HG03469 (cell line): ENCODE measurements at regions not wholly inside any gene's neighbourhood (a gene's known extent, or its start where the extent isn't known, plus 50 kb on each side); places are given as distances from the start of the nearest gene placed in this dataset.

Experiments used
- ATAC-seq: cut with Tn5 transposase; IDR thresholded peaks from one replicate; pipeline ENCODE4 v1.9.1; 2021; ENCODE audit warnings: mild to moderate bottlenecking, moderate library complexity, moderate number of reproducible peaks; ENCODE audit not compliant: unreplicated experiment

DNA sequence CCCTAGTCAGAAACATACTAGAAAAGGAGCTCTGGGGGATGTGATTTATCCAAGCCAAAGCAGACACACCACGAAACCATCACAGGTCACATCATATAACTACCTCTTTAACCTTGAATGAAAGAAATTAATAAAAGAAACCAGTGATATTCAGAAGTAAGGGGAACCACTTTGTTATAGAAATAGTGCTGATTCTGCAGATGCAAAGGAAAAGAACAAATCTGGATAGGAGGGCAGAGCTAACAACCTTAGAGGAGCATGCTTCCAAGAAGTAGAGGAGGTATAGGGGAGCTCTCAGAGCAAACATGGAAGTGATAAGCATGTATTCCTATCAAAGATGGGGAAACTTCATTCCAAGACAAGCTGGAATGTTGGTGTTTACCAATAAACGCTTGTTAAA, 117.0 kb upstream of the MDM1 start:
- no peak for ATAC-seq

DNA sequence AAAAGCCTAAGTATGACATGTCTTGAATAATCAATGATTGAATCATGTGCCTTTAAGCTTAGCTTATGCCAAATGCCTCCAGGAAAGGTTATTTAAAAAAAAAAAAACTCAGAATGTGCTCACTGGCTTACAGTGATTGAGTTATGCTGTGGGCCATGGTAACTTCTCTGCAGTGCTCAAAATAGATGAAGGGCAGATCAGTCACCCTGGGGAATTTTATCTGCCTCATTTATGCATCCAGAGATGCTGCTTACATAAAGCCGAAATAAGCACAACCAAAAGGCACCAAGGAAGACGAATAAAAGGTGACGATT, 118.7 kb upstream of the MDM1 start:
- ATAC-seq, result no peak

DNA sequence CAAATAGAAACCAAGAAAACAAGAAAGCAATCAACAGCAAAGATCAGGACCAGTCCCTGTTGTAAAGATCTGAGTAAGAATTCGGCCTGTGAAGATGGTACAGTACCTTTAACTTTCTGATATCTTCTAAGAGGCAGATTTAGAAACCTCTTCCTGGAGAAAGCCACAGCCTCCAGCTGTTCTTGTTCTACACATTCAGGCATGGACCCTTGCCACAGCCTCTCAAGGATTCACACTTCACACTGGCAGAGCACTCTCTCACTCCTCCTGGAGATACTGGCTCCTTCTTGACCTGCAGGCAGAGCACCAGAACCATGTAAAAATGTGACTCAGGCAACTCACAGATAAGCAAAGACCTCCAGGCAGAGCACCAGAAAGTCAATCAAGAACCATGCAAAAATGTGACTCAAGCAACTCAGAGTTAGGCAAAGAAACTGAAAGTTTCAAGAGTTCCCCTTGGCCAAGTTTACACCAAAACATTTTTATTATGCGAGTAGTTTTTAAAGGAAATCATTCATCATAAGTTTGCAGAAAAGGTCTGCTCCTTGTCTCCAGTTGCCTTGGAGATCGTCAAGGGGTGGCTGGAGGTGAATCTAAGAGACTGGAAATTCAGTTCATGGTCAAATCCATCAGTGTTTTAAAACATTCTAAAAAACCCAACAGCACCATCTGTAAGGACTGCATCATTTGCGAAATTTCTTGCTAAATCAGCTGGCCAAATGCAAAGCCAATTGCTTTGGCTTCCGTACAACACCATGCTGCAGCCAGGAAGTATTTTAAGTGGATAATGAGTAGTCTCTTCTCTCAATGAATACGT, 119.3 kb upstream of the MDM1 start:
- peak; percentile 54 for ATAC-seq

DNA sequence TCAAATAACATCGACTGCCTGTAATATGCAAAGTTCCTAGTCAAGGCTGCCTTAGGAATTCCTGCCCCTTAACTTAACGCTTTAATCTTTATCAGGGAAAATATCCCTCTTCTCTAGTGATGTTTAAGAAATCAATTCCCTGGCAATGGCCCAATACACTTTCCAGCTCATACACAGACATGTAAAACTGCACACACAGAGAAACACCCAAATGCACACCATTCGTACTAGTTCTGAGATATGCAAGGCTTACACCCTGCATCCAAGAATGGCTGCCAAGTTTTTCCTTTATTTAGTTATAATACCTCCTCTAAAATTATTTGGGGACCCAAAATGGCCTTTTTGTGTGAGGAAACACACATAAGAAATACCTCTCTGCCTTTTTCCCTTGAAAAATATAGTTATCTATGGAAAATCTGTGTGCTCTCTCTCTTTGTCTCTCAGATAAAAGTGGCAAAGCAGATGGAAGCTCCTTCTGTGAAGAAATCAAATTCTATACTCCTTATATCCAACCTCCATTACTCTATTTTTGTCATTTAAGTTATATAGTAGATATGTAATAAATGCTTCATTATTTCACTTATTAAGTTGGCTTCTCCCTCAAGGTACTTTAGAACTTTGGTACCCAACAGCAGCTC, 120.0 kb upstream of the MDM1 start:
- ATAC-seq, result no peak

DNA sequence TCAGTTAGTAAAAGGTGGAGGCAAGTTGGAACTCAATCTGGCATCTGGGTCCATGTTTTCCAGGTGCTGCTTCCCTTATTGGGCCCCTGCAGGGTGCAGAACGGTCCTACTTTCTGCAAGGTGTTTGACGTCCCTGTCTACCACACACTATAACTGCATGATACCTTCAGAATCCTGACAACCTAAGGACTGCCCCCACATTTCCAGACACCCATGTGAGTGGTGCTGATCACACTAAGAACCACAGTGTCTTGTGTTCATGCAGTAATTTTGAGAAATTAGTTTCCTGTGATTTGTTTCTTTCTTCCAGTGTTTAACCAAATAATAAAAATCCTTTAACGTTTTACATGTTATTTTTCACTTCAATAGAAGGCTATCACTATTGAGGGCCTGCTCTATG, 121.1 kb upstream of the MDM1 start:
- ATAC-seq, result no peak

DNA sequence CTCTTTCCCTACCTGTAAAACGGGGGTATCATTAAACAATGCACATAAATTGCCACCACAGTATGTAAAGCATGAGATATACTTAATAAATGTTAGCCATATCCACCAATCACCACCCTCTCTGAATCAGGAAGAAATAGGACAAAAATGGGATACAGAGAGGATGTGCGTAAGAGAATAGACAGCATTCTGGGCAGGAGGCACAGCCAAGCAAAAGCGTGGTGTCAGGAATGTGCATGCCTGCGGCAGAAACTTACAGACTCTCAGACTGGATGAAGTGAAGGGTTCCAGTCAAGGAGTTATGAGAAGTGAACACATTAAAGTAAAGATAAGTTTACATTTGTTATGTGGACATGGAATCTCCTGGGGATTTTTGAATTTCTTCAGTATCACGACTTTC, 121.7 kb upstream of the MDM1 start:
- ATAC-seq, result no peak

DNA sequence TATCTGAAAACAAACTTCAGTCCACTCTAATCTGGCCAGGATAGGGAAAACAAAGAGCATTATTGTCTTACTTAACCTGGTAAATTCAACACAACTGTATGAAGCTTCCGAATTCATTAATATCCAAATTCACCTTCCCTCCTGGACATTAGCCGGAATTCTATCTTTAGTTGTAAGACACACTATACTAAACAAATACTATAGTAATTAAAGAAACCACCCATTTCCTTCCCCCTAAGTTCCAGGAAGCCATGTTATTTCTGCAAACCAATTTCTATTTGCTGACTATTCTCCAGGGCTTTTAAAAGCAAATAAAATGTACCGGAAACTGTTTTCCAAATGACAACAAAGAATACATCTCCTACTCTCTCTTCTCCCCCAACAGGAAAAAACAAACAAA, 122.7 kb upstream of the MDM1 start:
- ATAC-seq, result no peak

DNA sequence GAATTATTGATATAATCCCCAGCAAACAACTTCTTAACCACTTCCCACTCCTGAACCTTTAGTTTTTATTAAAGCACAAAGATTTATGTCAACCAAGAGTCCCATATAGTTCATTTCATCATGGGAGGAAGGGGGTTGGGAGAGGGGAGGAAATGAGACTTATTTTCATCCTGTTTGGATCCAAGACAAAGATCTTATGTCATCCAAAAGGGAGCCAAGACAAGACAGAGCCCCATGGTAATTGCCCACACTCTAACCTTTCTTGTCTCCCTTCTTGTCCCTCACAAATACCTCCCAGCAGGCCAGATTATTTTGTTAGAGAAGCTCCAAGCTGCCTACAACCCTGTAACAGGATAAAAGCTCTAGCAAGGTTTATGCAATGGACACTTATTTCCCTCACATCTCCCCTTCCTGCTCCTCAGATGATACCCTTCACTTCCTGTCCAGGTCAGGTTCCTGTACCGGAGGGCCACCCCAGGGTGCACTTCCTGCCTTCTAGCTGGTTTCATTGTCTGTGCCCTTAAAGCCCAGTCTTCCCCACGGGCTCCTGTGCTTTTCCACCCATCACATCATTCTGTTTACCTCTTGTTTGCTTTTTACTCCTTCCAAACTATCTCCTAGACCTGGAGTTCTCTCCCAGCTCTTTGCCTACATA, 123.7 kb upstream of the MDM1 start:
- no peak for ATAC-seq

DNA sequence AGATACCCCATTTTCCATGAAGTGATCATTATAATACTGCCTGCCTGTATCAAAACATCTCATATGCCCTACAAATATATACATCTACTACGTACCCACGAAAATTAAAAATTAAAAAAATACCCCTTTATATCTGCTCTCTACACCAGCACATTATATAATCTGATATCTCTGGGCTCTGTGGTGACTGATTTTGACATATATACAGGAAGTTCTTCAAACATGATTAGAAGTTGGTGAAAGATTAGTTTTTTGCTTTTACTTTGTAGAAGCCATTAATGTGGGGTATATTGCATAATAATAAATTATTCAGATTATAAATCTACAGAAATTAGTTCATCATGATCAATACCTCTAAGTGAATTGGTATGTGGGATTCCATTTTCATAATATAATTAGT, 126.7 kb upstream of the MDM1 start:
- ATAC-seq, result no peak

DNA sequence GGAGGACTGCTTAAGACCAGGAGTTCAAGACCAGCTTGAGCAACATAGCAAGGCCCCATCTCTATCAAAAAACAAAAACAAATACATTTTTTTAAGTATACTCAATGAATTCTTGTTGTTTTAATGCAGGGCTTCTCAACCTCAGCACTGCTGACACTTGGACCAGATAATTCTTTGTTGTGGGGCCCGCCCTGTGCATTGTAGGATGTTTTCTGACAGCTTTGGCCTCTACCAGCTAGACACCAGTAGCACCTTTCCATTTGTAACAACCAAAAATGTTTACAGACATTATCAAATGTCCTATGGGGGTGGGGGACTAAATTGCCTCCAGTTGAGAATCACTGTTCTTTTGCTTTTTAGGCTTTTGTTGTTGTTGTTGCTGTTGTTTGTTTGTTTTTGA, 128.1 kb upstream of the MDM1 start:
- no peak for ATAC-seq

DNA sequence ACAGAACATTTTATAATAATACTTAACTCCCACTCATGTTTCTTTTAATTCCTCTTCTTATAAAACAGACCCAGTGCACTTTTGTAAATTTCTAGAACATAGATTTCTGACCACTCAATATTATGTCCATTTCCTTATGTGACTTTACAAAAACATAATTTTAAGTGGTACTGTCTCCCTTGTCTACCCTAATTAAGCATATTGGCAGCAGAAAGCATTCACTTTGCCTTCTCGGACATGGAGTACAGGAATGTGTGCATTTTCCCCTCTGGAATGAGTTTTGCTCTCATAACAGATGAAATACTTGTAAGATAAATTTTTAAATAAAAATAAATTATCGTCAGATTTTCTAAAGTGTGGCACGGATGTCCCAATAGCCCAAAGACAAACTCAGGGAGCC, 129.5 kb upstream of the MDM1 start:
- no peak for ATAC-seq

DNA sequence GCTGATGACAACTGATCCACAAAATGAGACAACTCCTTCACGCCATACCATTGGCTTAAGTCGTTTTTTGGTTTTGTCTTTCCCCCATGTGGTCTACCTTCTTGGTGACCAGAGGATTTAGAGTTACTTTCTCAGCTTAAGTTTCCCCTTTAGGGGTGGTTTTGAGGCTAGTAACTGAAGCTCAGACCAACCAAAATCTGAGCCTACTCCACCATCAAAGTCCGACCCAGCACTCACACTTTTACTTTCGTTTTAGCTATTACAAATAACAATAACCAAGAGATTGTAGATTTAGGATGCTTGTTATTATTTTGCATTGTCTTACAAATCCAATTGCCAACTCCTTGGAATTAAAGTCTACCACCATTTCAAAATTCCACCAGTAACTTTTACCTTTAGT, 130.6 kb upstream of the MDM1 start:
- no peak for ATAC-seq

DNA sequence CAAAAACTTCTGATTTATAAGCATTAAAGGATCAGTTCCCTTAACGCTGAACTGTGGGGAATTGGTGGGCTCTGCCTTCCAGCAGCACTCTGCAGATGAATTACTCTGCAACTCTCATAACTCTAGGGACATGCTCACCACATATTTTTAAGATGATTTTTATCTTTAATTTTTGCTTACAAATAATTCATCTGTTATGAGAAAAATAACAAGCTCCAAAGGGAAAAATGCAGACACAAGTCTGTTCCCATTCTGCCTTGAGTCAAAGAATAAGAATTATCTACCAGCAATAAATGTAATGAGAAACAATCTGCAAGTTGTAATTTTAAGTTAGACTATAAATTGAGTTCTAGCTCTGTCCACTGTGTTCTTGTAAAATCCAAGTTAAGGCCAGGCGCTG, 133.1 kb upstream of the MDM1 start:
- no peak for ATAC-seq

DNA sequence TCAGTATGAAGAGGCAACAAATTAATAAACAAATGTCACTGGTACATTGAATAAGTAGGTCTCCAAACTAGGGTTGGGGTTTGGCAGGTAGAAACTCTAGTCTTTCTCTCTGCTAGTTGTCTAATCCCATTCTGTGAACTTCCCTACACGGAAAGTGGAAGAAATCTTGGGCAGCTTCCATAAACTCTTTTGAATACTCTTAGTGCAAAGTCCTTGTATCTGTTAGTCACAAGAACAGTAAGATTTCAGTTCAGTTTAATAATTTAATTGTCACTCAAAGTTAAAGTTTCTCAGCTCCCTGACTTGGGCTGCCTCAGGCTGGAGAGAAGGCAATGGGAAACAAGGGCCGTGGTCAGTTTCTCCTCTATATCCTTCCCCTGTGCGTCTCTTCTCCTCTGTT, 135.4 kb upstream of the MDM1 start:
- no peak for ATAC-seq

DNA sequence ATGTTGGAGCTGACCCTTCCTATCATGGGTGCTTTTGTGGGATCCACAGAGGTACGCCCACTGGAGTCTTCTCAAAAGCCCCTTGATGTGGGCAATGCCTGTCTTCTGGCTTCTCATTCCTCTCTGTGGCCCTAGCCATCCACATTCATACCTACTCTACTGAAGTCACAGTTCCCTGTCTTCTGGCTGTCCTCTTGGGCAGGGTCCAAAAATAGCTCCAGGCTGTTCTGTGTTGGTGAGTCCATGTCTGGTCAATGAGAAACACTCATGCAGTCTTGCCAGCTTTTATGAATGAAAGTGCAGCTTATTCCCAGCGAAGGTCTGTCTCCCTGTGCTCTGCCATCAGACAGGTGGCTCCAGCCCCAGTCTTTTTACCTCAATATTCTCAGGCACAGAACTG, 135.9 kb upstream of the MDM1 start:
- no peak for ATAC-seq

DNA sequence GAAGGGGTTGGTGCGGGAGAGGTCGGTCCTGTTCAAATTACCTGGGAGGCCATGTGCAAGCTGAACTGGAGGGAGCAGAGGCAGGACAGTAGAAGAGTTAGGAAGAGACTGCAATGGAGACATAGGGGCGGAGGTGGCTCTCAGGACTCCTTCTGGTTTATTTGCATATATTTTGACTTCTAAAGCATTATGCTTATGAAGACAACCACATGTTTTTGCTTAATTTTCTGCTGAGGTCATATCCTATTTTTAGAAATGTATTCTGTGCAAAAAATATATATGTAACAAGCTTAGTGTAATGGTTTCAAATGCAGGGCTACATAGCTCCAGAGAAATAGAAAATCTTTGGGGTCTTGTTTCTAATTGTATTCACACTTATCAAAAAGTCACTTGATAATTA, 137.0 kb upstream of the MDM1 start:
- ATAC-seq, result no peak

DNA sequence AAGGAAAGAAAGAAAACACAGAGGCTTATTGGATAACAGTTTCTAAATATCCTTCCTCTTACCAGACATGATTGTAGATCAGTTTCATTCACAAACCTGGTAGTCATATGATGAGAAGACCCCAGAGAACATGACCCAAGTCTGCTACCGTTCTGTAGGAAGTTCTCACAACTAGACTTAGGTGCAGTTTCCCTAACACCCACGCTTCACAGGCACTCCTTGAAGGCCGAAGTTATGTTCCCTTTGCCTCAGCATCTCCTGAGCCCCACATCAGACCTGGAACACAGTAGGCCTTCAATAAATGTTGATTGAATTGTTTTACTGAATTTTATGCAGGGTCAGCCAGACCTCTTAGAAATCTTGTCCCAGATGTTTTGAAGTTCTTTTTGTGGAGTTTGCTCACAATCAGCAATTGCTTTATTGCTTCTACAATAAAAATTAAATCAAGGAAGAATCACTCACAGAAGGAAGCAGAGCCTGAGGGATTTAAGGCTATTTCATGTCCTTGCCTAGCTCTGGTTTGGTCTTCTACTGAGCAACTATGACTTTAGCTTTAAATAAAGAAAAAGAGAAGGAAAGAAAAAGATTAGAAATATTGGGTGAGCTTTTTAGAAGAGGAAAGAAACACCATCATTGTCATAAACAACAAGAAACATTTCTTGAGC, 138.6 kb upstream of the MDM1 start:
- no peak for ATAC-seq

DNA sequence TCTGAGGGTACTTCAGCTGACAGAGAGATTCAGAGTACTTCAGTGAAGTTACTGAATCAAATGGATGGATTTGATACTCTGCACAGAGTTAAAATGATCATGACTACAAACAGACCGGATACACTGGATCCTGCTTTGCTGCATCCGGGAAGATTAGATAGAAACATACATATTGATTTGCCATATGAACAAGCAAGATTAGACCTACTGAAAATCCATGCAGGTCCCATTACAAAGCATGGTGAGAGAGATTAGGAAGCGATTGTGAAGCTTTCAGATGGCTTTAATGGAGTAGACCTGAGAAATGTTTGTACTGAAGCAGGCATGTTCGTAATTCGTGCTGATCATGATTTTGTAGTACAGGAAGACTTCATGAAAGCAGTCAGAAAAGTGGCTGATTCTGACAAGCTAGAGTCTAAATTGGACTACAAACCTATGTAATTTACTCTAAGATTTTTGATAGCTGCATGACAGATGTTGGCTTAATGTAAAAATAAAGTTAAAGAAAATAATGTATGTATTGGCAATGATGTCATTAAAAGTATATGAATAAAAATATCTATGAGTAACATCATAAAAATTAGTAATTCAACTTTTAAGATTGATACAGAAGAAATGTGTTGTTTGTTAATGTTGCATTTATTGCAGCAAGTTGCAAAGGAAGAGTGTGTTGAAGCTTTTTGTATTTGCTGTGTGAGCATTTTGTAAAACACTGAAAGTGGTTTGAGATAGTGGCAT, 136.1 kb upstream of the RAP1B start:
- ATAC-seq, result no peak

DNA sequence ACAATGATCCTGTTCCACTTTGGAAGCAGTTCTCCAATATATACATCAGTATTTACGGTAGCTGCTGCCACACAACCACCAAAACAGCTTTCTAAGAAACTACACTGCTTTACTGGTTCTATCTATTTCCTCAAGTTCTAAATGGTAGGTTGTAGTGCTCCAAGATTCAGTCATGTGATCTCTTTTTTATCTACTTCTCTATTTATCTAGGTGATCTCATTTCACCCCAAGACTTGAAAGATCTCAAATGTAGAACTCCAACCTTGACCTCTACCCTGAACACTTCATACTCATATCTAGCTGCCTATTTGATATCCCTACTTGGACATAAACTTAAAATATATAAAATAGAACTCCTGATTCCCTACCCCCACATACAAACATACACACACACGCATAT, 133.9 kb upstream of the RAP1B start:
- no peak for ATAC-seq

DNA sequence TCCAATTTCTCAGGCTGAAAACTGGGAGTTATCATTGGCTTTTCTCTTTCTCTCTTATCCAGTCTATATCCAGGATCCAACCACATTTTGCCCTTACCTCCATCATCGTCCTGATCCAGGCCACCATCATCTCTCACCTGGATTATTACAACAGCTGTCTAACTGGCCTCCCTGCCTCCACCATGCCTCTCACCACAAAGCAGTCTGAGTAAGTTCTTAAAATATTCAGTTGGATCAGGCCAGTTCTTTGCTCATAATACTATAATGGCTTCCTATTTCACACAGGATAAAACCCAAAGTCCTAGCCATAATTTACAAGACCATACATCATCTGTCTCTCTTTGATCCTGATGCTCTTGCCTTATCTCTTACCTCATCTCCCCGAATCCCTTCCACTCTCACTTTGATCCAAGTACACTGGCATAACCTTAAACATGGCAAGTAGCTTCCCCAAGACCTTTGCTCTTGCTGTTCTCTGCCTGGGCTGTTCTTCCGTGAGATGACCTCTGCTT, 133.4 kb upstream of the RAP1B start:
- no peak for ATAC-seq

DNA sequence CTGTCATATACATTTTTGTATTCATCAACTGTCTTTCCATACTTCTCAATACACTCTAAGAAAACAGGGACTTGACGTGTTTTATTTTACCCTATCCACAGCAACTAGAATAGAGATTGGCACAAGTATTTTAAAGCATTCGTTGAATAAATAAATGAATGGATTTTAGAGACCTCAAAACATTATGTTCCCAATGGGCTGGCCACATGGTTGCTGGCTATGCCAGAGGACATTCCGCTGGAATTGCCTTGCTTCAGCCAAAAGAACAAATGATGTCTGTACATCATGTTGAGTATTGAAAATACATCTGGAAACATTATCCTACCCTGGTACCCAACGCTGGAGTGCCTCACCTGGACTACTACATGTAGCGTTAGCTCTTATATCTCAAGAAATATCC, 132.8 kb upstream of the RAP1B start:
- ATAC-seq, result no peak
